ENCODE measurements at regions not wholly inside any gene's neighbourhood (a gene's known extent, or its start where the extent isn't known, plus 50 kb on each side); places are given as distances from the start of the nearest gene placed in this dataset.
"Not testable (repeated sequence)": the region's sequence is repeated elsewhere in the genome, so short reads cannot be mapped to it uniquely, and the experiment has no call there.

DNA sequence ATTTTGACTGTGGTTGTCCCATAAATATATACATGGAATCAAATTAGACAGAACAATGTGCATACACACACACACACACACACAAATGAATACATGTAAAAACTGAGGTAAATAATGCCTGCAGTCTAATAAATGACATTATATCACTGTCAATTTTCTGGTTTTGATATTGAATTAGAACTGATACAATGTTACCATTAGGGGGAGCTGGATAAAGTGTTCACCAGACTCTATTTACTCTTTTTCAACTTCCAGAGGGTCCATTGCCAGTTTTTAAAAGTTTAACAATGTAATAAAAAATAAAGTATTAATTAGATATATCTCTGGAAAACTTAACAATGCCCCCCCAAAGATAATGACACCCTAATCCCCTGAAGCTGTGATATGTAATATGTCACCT lies 1666.8 kb upstream of the TMEFF2 start:
- no peak for DNase-seq

- DNase-seq = no peak
These were observed 1653.3 kb upstream of the TMEFF2 start for GRCh38 chr2:193847991-193848390.

DNA sequence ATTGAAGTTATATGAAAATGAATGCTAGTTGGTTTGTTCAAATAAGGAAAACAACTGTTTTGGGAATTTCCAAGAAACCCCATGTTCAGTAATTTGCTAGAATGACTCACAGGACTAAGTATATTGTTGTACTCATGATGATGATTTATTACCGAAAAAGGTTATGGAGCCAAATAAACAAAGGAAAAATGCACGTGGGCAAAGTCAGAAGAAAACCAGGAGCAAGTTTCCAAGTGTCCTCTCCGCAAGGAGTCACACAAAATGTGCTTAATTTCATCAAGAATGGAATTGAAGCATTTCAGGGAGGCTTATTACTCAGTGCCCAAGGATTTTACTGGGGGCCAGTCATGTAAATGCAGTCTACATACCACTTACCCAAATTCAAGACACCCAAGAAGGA lies 1652.4 kb upstream of the TMEFF2 start:
- DNase-seq = no peak

DNA sequence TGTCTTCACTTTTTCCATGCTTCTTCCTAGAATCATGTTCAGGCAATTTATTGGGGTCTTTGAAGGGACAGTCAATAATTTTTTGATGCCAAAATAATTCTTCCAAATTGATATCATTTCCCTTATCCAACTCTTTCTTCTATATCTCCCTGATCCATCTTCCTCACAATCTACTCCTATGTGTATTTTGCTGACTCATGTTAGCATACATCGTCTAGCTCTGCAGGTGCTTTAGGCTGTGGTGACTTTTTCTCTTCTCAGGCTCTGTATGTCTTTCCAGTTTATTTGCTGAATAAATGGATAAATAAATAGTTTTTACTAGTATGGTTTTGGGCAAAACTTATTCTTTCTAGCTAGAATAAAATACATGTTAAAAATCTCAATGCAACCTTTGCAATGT lies 1650.9 kb upstream of the TMEFF2 start:
- DNase-seq = no peak

- DNase-seq = no peak
These were observed 1648.9 kb upstream of the TMEFF2 start for GRCh38 chr2:193843675-193844074.

GRCh38 chr2:193841384-193842150 lies 1646.8 kb upstream of the TMEFF2 start:
- no peak for DNase-seq

- DNase-seq = no peak
These were observed 1642.5 kb upstream of the TMEFF2 start for GRCh38 chr2:193837111-193837738.

DNA sequence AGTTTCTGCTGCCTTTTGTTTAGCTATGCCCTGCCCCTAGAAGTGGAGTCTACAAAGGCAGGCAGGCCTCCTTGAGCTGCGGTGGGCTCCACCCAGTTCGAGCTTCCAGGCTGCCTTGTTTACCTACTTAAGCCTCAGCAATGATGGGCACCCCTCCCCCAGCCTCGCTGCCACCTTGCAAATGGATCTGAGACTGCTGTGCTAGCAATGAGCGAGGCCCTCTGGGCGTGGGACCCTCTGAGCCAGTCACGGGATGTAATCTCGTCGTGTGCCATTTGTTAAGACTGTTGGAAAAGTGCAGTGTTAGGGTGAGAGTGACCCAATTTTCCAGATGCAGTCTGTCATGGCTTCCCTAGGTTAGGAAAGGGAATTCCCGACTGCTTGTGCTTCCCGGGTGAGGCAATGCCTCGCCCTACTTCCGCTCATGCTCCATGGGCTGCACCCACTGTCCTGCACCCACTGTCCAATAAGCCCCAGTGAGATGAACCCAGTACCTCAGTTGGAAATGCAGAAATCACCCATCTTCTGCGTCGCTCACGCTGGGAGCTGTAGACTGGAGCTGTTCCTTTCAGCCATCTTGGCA lies 1641.8 kb upstream of the TMEFF2 start:
- DNase-seq = not testable (repeated sequence)

- DNase-seq = not testable (repeated sequence)
These were observed 1639.2 kb upstream of the TMEFF2 start for GRCh38 chr2:193833895-193834294.

DNA sequence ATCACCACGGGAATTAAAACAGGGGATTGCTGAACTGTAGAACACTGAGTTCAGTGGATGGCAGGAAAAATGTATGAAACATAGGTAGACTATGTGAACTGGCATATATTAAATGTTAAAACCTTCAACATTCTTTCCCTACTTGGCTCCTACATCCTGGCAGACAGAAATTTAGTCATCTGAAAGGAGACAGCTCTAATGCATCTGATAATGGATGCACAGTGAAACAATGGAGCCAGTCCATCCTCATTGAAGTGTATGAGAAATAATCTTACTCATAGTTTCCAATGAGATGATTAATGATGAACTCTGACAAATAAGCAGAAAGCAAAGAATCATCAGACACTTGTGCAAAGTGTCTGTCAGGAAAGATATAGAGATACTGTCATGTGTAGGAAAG lies 1629.7 kb upstream of the TMEFF2 start:
- DNase-seq = no peak

DNA sequence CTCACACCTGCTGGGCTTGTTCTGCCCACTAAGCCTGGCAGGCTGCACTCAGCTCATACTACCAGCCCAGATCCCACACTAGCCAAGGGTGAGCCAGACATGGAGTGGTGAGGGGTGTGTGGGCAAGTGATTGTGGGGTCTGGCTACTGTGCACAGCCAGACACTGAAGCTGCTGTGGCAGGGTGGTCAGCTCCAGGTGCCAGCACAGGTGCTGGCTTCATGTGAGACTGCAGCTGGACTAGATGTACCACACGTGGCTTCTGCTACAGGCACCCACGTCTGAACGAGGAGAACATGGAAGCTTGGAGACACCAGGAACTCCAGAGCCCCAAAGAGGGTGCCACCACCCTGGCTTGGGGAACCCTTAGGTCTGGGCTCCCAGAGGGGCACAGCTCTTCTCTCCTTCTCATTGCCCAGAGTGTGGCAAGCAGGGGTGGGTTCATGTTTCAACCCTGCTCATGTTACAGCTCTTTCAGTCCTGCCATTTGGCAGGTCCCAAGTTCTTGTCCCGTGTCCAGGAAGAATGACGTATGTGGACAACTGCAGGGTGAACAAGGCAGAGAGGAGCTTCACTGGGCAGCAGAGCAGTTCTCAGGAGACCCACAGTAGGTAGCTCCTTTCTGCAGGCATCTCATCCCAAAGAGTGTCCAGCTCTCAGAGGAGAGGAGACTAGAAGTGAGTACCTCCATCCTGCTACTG lies 1624.2 kb upstream of the TMEFF2 start:
- no peak for DNase-seq

GRCh38 chr2:193816008-193816407 lies 1621.3 kb upstream of the TMEFF2 start:
- DNase-seq = no peak

- no peak for DNase-seq
These were observed 1615.8 kb upstream of the TMEFF2 start for GRCh38 chr2:193810533-193810932.

- no peak for DNase-seq
These were observed 1614.1 kb upstream of the TMEFF2 start for GRCh38 chr2:193808877-193809276.

- no peak for DNase-seq
These were observed 1611.5 kb upstream of the TMEFF2 start for GRCh38 chr2:193806088-193806774.

GRCh38 chr2:193796847-193797246 lies 1602.1 kb upstream of the TMEFF2 start:
- DNase-seq = no peak

DNA sequence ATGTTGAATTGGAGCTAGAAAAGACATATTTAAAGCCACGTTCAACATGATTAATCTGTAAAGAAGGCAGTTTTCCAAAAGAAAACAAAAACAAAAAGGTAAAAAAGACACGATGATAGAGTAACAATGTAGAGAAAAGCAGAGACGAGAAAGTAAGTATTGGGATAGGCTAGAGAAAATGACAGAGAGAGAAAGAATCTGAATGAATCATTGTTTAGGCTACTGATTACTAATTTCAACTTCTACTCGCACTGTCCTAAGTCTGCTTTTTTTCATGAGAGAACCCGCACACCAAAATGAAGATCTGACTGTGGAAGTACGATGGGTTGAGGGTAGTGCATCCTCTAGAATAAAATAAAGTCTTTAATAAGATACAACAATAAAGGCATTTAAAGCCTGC lies 1599.2 kb upstream of the TMEFF2 start:
- DNase-seq = no peak

DNA sequence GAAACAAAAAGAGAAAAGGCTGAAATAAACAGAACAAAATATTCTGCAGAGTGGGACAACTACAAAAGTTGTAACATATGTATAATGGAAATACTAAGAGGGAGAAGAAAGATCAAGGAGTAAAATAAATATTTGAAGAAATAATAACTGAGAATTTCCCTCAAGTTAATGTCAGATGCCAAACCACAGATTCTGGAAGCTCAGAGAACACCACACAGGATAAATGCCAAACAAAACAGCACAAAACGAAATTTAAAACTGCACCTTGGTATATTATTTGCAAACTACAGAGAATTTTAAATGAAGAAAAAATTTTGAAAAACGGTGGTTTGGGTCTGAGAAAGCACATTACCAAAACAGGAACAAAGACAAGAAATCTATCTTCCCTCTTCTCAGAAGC lies 1588.9 kb upstream of the TMEFF2 start:
- DNase-seq = no peak

- no peak for DNase-seq
These were observed 1583.6 kb upstream of the TMEFF2 start for GRCh38 chr2:193778293-193778692.

GRCh38 chr2:193776988-193777387 lies 1582.3 kb upstream of the TMEFF2 start:
- DNase-seq = no peak

DNA sequence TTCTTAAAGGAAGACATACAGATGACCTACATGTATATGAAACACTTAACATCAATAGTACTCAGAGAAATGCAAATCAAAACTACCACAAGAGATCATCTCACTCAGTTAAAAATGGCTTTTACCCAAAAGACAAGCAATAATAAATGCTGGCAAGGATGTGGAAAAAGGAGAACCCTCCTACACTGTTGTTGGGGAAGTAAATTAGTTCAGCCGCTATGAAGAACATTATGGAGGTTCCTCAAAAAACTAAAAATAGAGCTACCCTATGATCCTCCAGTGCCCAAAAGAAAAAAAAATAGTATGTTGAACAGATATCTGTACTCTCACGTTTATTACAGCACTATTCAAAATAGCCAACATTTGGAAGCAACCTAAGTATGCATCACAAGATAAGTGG lies 1579.4 kb upstream of the TMEFF2 start:
- no peak for DNase-seq

- DNase-seq = no peak
These were observed 1556.6 kb upstream of the TMEFF2 start for GRCh38 chr2:193751299-193751698.

All from renal pelvis (tissue), 1 donor.